ENCODE measurements at regions not wholly inside any gene's neighbourhood (a gene's known extent, or its start where the extent isn't known, plus 50 kb on each side); places are given as distances from the start of the nearest gene placed in this dataset.
"Not testable (repeated sequence)": the region's sequence is repeated elsewhere in the genome, so short reads cannot be mapped to it uniquely, and the experiment has no call there.

DNA sequence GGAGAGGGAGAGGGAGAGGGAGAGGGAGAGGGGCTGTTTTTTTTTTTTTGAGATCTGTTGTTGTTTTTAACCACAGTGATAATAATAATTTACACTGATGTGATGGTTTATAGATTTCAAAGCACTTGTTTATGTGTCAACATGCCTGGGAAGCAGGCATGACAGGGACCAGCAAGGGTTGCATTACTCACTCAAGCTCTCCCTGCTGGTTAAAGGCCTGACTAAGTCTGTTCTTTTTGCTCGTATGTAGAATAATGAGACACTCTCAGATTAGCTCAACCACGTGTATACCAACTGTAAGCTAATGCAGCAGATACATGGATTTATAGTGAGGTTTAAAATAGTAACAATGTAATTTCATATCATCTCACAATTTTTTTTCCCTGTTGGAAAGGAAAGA is 134.6 kb upstream of the BOD1L1 start:
- DNase-seq (ENCODE audit: low read depth): no peak

DNA sequence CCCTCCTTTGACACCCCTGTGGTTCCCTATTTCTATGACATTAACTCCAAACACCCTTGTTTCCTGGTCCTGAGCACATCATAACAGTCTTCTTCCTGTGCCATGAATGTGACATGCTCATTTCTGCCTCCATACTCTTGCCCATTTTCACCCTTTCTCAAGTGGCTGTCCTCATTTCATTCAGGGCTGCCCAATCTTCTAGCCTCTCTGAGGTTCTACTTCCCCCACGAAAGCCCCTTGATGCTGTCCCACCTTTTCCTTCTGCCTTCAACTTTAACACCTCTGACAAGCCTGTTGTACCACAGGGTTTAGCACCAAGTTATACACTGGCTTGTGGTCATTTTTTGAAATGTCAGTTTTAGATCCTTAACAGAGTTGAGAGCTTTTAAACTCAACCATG is 136.2 kb upstream of the BOD1L1 start:
- DNase-seq (ENCODE audit: low read depth): no peak

DNA sequence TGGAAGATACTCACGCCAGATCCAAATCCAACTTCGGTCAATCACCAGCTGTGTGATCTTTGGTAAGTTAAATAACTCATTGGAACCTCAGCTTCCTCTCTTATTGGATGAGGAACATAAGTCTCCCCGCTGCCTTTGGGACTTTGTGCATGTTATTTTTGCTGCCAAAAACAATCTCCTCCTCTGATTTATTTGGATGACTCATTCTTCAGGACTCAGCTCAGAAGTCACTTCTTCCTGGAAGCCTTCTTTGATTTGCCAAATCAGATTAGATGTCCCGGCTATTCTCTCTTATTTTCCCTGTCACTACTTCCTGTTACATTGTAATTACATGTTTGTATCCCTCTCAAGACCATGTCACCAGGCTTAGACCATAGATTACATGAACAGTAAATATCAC is 138.0 kb upstream of the BOD1L1 start:
- no peak for DNase-seq (ENCODE audit: low read depth)

DNA sequence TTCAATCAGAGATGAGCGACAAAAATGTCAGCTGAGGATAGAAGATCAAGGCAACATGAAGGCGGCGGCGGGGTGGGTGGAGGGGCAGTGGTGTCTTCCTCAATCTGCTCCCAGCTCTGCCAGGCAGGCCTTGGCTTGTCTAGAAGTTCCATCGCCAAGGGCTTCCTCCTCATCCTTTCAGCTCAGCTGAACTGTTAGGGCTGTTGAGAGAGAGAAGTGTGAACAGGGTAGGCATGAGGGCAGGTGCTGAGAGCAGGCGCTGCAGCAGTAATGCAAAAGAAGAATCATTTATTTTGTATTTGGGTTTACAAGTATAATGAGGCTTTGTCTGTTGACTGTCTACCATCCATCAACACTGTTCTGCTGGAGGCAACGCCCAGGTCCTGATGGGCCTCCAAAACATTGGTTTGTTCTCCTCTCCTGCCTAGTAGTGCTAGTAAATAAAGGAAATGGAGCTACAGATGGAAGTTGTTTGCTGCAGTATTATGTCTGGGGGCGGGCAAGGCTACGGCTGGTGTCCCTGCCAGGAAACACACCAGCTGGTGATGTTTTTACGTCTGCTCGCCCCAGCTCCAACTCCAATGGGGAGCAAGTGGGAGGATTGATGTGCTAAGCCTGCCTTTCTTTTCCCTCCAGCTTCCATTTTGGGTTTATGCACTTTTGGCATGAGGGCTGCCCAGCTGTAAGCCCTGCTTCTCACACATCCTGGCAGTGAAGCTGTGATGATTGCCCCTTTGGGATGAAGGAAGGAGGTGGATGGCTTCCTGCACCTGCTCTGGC is 139.4 kb upstream of the BOD1L1 start:
- peak; percentile 3 for DNase-seq (ENCODE audit: low read depth)

DNA sequence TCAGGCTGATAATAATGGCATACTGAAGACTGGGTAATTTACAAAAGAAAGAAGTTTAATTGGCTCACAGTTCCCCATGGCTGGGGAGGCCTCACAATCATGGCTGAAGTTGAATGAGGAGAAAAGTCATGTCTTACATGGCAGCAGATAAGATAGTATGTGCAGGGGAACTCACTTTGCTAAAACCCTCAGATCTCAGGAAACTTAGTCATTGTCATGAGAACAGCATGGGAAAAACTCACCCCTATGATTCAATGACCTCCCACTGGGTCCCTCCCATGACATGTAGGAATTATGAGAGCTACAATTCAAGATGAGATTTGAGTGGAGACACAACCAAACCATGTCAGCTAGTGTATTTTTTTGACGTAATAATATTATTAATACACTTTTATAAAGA is 149.8 kb upstream of the BOD1L1 start:
- DNase-seq (ENCODE audit: low read depth): no peak

DNA sequence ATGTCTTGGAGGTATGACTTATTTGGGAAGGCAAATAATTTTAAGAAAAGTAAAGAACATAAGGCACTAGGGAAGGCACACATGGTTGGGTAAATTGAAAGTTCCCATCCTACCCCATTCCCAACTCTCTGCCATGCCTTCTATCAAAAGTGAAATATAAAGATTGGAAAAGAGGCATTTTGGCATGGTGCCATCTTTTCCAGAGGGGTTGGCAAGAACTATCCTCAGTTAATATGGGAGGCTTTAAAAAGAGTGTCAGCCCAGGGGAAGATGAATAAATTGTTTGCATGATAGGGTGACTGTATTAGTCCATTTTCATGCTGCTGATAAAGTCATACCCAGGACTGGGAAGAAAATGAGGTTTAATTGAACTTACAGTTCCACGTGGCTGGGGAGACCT is 150.8 kb upstream of the BOD1L1 start:
- DNase-seq (ENCODE audit: low read depth): no peak

DNA sequence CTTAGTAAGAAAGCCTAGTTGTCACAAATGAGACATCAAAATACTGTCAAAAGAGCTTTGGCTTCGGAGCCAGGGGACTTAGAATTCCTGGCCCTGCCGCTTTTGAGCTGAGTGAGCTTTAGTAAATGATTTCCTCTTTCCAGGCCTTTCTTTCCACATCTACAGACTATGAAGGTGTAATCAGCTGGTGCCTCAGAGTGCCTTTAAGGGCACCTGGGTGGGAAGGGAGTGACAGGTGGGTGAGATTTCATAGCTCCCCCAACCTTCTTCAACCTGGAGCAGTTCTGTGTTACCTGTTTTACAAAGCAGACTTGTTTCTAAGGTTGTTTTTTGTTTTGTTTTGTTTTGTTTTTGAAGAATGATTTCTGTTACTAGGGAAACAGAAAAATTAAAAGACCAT is 154.7 kb upstream of the BOD1L1 start:
- no peak for DNase-seq (ENCODE audit: low read depth)

DNA sequence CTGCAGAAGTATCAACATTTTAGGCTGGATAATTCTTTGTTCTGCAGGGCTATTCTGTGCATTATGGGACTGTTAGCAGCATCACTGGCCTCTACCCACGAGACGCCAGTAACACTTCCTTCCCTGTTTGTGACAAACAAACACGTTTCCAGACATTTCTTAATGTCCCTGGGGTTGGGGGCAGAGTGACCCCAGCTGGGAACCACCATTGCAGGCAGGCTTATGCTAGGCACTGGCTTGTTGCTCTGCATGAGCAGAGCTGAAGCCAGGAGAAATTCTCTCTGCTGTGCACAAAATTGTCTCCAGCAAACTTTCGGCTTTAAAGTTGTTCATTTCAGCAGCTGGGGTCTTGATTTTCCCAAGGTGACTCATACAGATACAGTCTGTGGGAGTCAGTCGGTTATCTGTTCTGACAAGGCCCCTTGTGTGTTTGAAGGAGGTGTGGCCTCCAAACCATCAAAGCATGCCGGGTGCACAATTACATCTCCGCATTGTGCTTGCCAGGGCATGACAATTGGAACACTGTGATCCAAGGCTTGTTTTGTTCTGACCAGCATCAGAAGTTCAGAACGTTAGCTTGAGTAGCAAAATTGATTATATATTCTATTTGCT is 156.4 kb upstream of the BOD1L1 start:
- no peak for DNase-seq (ENCODE audit: low read depth)

DNA sequence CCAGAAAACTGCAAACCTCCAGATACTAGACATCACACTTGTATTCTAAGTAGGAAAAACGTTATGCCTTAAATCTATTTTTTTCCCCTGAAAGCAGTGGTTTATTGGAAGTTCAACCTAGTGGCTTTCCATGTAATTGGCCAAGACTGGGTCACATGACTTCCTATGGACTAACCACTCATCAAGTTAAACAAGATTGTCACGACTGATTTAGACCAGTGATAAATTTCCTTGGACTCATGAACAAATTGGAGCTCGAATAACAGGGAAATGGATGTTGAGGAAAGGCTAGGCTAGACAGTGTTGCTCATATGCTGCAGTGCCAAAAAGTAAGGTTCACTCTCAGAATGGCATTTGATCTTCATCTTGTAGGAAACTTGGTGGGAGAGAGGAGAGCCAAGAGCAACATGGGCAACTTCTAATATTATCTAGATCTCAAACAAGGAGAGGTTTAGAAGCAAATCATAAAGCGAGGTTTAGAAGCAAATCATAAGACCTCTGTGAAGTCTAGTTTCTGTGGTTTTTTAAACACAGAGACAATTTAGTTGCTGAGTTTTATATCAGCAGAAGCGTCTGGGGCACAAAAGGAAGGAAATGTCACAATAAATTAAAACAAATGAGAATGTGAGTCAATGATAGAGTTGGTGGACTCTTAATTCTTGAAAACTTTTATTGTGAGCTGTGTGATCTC is 165.6 kb upstream of the BOD1L1 start:
- DNase-seq (ENCODE audit: low read depth): no peak

DNA sequence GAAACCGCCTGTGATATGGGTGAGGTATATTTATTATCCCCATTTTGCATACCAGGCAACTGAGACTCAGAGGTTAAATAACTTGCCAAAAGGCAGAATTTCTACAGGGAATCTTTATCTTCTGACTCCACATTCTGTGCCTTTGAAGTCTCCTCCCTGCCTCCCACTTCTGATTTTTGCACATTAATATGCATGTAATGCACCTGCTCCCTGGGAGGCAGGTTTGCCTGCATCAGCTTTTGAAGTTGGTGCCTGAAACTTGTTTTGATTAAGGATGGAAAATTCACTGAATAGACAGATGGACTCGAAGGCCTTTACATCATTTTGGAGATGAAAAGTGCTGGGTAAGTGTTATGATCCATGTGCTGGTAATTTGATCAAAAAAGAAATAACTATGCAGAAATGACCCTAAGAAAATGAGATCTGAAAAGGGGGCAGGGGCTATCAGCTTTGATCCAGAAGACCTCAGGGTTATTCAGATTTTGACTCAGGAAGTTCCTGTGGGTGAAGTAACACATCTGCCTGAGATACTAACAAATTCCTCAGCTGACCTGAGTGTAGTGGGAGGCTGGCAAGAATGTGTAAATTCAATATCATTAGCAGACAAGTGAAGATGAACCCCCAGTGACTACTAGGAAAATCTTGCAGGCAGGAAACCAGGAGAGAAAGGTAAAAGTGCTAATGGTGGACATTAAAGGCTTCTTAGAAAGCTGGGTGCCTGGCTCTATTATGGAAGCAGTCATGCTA is 167.5 kb upstream of the BOD1L1 start:
- no peak for DNase-seq (ENCODE audit: low read depth)

DNA sequence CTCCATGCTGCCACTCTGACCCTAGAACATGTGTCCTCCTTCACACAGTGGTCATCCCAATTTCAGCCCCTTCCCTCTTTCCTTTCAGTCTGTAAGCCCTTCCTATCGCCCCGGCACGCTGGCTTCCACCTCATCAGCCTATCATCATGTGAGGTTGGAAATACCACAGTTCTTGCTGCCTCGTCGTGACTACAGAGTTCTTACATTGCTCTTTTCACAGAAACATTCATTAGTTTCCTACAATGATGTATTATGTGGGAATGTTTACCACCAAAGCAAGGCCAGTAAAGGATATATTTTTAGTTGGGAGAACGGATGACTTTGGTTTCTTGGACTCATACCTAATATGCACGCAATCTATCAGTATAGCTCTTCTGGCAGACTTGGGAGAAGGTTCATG is 169.5 kb upstream of the BOD1L1 start:
- no peak for DNase-seq (ENCODE audit: low read depth)

DNA sequence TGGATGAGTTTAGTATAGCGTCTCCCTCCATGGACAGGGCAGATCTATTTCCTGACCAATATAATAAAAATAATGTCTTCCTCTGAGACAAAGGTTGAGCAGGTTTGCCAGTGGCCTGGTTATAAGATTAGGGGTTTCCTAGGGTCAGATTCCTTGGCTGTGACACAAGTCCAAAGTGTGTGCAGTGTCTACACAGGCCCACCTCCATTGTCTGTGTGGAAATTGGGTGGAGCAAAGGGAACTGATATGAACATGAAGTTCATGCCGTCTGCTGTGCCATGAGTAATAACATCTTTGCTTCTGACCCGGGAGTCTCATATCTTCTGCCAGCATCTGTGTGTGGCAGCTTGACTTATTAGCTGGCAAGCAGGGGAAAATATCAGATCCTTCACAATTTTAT is 187.7 kb upstream of the BOD1L1 start:
- no peak for DNase-seq (ENCODE audit: low read depth)

DNA sequence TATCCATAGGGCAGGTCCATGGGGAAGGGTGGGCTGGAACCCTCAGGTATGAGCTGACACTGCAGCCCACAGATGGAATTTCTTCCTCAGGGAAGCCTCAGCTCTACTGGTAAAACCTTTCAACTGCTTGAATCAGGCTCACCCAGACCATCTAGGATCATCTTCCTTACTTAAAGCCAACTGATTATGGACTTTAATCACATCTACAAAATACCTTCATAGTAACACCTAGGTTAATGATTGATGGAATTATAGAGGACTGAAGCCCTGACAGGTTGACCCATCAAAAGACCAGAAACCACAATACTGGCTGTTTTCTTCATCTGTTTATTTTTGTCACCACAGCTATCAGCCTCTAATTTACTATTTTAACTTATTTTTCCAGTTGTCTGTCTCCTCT is 188.9 kb upstream of the BOD1L1 start:
- DNase-seq (ENCODE audit: low read depth): no peak

DNA sequence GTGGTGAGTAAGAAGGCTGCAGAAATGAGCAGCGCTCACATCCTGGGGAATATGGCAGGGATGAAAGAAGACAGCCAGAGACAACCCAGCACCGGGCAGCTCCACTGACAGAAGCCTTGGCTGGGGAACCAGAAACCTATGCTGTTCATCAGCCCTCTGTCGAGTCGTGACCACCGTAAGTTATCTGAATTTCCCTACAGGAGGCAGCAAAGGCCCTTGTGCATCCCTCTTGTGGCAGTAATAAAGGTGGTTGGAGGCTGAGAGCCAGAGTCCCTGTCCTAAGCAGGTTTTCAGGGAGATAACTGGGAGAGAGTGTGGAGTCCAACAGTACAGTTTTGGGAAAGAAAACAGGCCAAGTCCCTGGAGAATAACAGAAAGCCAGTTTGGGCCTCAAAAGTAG is 194.0 kb upstream of the BOD1L1 start:
- DNase-seq (ENCODE audit: low read depth): no peak

DNA sequence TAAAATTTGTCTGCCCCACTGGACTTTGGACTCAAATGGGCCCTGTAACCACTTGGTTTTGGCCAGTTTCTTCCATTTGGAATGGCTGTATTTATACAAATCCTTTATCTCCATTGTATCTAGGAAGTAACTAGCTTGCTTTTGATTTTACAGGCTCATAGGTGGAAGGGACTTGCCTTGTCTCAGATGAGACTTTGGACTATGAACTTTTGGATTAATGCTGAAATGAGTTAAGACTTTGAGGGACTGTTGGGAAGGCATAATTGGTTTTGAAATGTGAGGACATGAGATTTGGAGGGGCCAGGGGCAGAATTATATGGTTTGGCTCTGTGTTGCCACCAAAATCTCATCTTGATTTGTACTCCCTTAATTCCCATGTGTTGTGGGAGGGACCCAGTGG is 198.3 kb upstream of the BOD1L1 start:
- not testable (repeated sequence) for DNase-seq (ENCODE audit: low read depth)

DNA sequence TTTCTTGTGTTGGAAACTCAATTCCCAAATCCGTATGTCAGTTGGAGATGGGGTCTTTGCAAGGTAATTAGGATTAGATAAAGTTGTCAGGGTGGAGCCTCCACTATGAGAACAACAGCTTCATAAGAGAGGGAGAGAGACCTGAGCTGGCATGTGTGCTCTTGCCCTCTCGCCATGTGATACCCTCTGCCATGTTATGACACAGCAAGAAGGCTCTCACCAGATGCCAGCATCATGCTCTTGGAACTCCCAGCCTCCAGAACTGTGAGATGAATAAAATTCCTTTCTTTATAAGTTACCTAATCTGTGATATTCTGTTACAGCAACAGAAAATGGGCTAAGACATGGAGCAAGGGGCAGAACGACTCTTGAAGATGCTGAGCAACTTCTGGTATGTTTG is 201.9 kb upstream of the BOD1L1 start:
- DNase-seq (ENCODE audit: low read depth): no peak

DNA sequence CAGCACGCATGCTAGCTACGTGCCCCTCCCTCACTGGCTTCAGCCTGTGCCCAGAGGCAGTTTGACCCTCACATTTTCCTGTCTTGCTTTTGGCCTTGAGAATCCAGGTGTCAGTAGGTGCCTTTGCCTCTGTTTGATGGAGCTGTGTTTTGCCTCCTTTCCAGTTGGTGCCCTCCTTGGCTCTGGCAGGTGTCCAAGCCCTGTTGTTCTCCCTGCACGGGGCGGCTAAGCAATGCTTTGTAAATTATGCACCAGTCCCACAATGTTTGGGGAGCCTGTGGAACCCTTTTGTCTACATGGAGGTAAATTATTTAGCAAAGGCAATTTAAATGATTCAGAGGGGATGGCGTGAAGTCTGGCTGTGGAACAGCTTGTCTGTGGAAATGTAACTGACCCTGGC is 202.9 kb upstream of the BOD1L1 start:
- DNase-seq (ENCODE audit: low read depth): no peak

DNA sequence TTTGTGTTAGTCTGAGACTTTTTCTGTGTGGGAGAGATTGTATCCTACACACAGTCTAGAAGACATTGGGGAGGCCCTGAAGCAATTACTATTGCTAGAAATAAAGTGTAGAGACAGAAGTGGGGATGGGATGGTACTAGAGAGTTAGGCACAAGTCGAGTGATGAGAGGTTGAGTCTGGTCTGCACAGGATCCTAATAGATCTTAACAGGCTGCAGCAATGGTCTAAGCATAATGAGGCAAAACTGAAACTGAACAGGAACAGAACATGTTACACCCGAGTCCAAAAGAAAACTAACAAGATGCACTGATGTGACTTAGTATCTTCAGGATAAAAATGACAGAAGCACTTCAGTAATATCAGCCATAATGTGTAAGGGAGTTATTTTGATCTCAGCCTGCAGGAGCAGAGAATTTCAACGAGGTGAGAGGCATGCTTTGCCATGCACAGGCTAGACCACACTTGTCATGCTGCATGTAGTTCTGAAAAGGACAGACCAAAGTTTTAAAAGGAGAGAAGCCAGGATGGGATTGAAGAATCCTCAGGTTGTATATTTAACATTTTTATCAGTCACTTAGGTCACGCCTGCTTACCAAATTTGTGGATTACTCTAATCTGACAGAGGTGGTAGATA is 205.8 kb upstream of the BOD1L1 start:
- DNase-seq (ENCODE audit: low read depth): no peak

DNA sequence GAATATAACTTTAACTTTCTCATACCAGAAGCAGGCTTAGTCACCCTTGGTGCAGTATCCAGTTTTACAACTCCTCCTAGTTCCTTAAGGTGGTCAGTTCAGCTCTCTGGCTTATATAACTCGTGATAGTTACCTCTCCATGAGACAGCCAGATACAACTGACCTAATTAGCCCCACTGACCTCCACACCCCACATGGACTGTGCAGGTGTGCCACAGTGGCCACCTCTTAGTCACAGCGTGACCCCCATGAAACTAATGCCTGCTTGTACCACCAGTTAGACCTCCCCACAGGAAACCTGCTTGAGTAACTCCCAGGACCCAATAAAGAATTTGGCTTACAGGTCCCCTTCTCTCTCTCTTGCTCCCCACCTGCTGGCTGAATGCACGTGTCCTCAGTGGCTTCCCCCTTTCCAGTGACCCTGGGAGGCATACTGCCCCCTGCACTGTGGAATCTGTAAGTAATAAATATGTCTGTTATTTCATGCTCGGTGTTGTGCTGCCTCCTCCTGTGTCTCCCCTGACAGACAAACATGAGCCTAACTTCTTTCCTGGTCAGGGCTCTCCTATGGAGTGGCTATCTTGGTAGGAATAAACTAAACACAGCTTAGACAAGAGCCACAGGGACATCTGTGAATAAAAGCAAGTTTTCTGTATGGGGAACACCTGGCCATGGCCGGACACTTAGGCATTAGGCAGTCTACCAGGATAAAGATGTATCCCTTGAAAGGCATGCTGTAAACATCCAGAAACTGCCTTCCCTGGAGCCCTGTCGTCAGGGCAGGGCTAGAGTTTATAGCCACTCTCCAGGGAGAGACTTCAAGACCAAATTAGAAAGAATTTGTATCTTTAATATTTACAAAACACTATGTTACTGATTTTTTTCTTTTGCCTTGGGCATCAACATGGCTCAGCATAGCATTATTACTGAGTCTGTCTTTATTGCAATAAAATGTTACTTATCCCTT is 209.7 kb upstream of the BOD1L1 start:
- no peak for DNase-seq (ENCODE audit: low read depth)

DNA sequence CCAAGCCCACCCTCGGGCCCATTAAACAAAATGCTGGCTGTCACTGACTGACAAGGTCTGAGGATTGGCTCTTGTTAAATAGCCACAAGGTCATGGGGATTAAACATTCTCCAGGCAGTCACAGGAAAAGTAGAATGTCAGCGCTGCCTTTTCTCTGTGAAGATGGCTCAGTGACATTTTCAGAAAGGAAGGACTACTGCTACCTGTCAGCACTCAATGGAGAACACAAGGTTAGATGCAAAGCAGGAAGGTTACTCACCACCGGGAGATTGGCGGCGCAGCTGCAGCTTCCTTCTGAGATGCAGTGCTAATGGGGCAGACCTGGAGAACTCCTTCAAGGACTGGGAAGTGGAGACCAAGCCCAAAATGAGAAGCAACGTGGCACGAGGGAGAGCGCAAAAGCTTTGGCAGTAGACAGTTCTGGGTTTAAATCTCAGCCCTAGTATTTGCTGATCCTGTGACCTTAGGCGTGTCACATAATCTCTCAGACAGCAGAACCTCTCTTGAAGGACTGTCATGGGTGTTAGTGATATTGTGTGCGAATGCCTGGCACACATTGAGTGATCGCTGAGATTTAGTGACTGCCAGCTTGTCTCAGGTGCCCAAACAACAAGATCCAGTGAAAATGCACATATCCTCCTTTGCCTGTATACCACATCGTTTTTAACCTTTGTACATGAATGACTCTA is 213.1 kb upstream of the BOD1L1 start:
- no peak for DNase-seq (ENCODE audit: low read depth)
